Hepatocyte (in vitro differentiated cells): ENCODE measurements at regions not wholly inside any gene's neighbourhood (a gene's known extent, or its start where the extent isn't known, plus 50 kb on each side); places are given as distances from the start of the nearest gene placed in this dataset.

Experiments
- CTCF ChIP-seq: fragments of 200-600 bp; sonication (generic); IDR thresholded peaks from 2 replicates; pipeline ENCODE4 v1.5.1; 2016; ENCODE audit warnings: antibody characterized with exemption, mild to moderate bottlenecking; ENCODE audit not compliant: poor library complexity
- EZH2phosphoT487 ChIP-seq: fragments of 200-600 bp; sonication (generic); IDR thresholded peaks from one replicate; pipeline ENCODE4 v1.6.1; 2018; ENCODE audit warnings: antibody characterized with exemption, mild to moderate bottlenecking, low read depth, moderate library complexity; ENCODE audit not compliant: unreplicated experiment, severe bottlenecking

- no peak for TF ChIP-seq CTCF
- TF ChIP-seq EZH2phosphoT487: no peak
Measured at GRCh38 chr18:42183746-42184145, 228.7 kb downstream of the PIK3C3 start.
